Spleen (tissue), 11 donors: ENCODE measurements at regions not wholly inside any gene's neighbourhood (a gene's known extent, or its start where the extent isn't known, plus 50 kb on each side); places are given as distances from the start of the nearest gene placed in this dataset.

Experiments used
- DNase-seq: peaks from one replicate; pipeline ENCODE4 v3.0.0-alpha.2; 2020
- H3K27ac ChIP-seq, 8 donors: fragments of 200-600 bp; sonication (generic) in 7 of 8; 1 replicate in 4 of 8; 2 replicates in 4 of 8; pipeline versions ENCODE4 v1.5.0 to v1.8.0; 2016 to 2021; ENCODE audit warnings: inconsistent platforms in 4 of 8, mild to moderate bottlenecking in 4 of 8, moderate library complexity in 1 of 8
- H3K27me3 ChIP-seq, 7 donors: fragments of 200-600 bp; sonication (generic) in 6 of 7; replicated peaks in 1 of 7; 1 replicate in 4 of 7; 2 replicates in 3 of 7; pipeline versions ENCODE4 v1.5.0 to v1.8.0; 2016 to 2021; ENCODE audit warnings: inconsistent platforms in 3 of 7, mild to moderate bottlenecking in 1 of 7
- H3K36me3 ChIP-seq, 6 donors: fragments of 200-600 bp; sonication (generic) in 5 of 6; 1 replicate in 4 of 6; 2 replicates in 2 of 6; pipeline versions ENCODE4 v1.5.0 to v1.8.0; 2016 to 2021; ENCODE audit warnings: inconsistent platforms in 2 of 6
- H3K4me1 ChIP-seq, 6 donors: fragments of 200-600 bp; sonication (generic) in 5 of 6; 1 replicate in 3 of 6; 2 replicates in 3 of 6; pipeline versions ENCODE4 v1.5.0 to v1.8.0; 2016 to 2021; ENCODE audit warnings: inconsistent platforms in 3 of 6
- H3K4me3 ChIP-seq, 8 donors: fragments of 200-600 bp; sonication (generic) in 7 of 8; 1 replicate in 4 of 8; 2 replicates in 4 of 8; pipeline versions ENCODE4 v1.5.0 to v1.8.0; 2016 to 2021; ENCODE audit warnings: inconsistent platforms in 4 of 8, mild to moderate bottlenecking in 4 of 8, moderate library complexity in 2 of 8
- H3K9me3 ChIP-seq, 8 donors: fragments of 200-600 bp; sonication (generic) in 7 of 8; 1 replicate in 4 of 8; 2 replicates in 4 of 8; pipeline versions ENCODE4 v1.5.0 to v1.8.0; 2016 to 2021; ENCODE audit warnings: inconsistent platforms in 4 of 8
- CTCF ChIP-seq, 11 experiments: fragments of 200-600 bp in 7 of 11; fragments of 450-650 bp in 4 of 11; sonication (generic) in 4 of 11; IDR thresholded peaks in 8 of 11; conservative IDR thresholded peaks in 3 of 11; 1 replicate in 7 of 11; 2 replicates in 4 of 11; pipeline versions ENCODE4 v1.4.0 to v1.8.0; 2016 to 2021; ENCODE audit warnings: antibody characterized with exemption in 11 of 11, inconsistent platforms in 4 of 11, mild to moderate bottlenecking in 1 of 11
- POLR2A ChIP-seq, 3 donors: fragments of 450-650 bp; IDR thresholded peaks; one replicate each; pipeline ENCODE4 v1.5.1; 2017; ENCODE audit warnings: antibody characterized with exemption in 3 of 3, mild to moderate bottlenecking in 1 of 3
- POLR2AphosphoS5 ChIP-seq, 3 donors: sonication (generic); formaldehyde crosslinking; IDR thresholded peaks; one replicate each; pipeline ENCODE4 v1.5.1; 2017; ENCODE audit warnings: antibody characterized with exemption in 3 of 3
- WGBS, 5 donors: extraction: QIAGEN DNeasy Blood & Tissue Kit in 3 of 5; methylation state at CpG; one replicate each; pipeline versions ENCODE4 v1.1.5 to v1.1.7; 2013 to 2018; 5-methylcytosine and 5-hydroxymethylcytosine counted together
- intact Hi-C: fragments of 100-400 bp; cut with DNase I; formaldehyde crosslinking; loops from one replicate; pipeline ENCODE4 v1.15.0; 2023; ENCODE audit warnings: low total_unique reads
- donor health status: healthy with polysubstance abuse.
- donor health status: DM: no; HTN: no; CAD: no; lungs with moderate emphysema.
- donor health status: DM: no; HTN: no; CAD: no.
- donor health status: Bipolar disorder and iron deficiency.
- donor health status: healthy.
- donor health status: DM: no; HTN: no; CAD: no.
- donor health status: DM: yes; HTN: yes; CAD: no.

DNA sequence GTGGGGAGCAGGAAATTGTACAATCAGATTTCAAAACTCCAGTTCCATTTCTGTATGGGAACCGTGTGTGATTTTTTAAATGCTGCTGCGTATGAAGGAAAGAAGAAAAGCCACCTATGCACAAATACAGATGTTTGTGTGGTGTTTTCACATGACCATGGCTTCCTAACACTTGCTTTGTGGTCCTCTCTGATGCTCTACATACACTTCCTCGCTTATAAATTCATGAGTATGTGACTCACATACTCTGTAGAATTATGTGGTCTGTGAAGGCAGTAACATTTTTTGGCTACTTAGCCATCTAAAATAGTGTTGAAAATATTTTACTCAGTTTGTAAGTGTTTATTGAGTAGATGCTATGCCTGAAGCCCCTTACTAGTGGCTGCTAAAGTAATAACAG lies 119.8 kb upstream of the PDE10A start:
- 14 to 74% (median 40%) methylated on average over 3 of the region's 3 CpGs for WGBS, 5 donors
- no peak for TF ChIP-seq POLR2A (IDR thresholded peaks at IDR 0.05)
- Histone ChIP-seq H3K9me3 (no peaks in the 10 kb centered on the region), H3K4me1 (no peaks in the 10 kb centered on the region), H3K4me3 (no peak overlapping the region), H3K36me3 (no peaks in the 10 kb centered on the region), H3K27ac (no peak overlapping the region), H3K27me3 (peaks cover 0 to 1% (median 0%) of the 10 kb centered on the region in 7 donors)
- DNase-seq: no peak
- intact Hi-C loops: no loop called here

- 75 to 80% (median 77%) methylated on average over 8 of the region's 8 CpGs for WGBS, 5 donors
- no peak for TF ChIP-seq POLR2AphosphoS5 (IDR thresholded peaks at IDR 0.05)
- TF ChIP-seq CTCF (IDR thresholded peaks at IDR 0.05 in 8 of 11, conservative IDR thresholded peaks at IDR 0.05 in 3 of 11): no peak
- TF ChIP-seq POLR2A (IDR thresholded peaks at IDR 0.05): no peak
Measured at GRCh38 chr6:165782134-165782533, 119.1 kb upstream of the PDE10A start.

GRCh38 chr6:165777680-165778079 lies 114.6 kb upstream of the PDE10A start:
- 87 to 94% (median 88%) methylated on average over 3 of the region's 3 CpGs for WGBS, 5 donors
- DNase-seq: no peak
- H3K36me3 ChIP-seq: no peaks in the 10 kb centered on the region
- H3K27me3 ChIP-seq: peaks cover 0 to 36% (median 0%) of the 10 kb centered on the region in 7 donors
- H3K4me3 ChIP-seq: no peak overlapping the region
- peaks cover 0 to 10% (median 0%) of the 10 kb centered on the region in 6 donors for H3K4me1 ChIP-seq
- H3K27ac ChIP-seq: no peak overlapping the region
- intact Hi-C loops: no loop called here
- no peak for TF ChIP-seq POLR2A (IDR thresholded peaks at IDR 0.05)
- no peak for TF ChIP-seq POLR2AphosphoS5 (IDR thresholded peaks at IDR 0.05)
- no peak for TF ChIP-seq CTCF (IDR thresholded peaks at IDR 0.05 in 8 of 11, conservative IDR thresholded peaks at IDR 0.05 in 3 of 11)
- H3K9me3 ChIP-seq: no peaks in the 10 kb centered on the region

More at GRCh38 chr6:165782134-165782533, 119.1 kb upstream of the PDE10A start:
- Histone ChIP-seq H3K4me1 (no peaks in the 10 kb centered on the region), H3K27ac (no peak overlapping the region), H3K4me3 (no peak overlapping the region), H3K27me3 (peaks cover 0 to 8% (median 0%) of the 10 kb centered on the region in 7 donors), H3K36me3 (no peaks in the 10 kb centered on the region), H3K9me3 (no peaks in the 10 kb centered on the region)
- no peak for DNase-seq
- intact Hi-C loops: no loop called here

DNA sequence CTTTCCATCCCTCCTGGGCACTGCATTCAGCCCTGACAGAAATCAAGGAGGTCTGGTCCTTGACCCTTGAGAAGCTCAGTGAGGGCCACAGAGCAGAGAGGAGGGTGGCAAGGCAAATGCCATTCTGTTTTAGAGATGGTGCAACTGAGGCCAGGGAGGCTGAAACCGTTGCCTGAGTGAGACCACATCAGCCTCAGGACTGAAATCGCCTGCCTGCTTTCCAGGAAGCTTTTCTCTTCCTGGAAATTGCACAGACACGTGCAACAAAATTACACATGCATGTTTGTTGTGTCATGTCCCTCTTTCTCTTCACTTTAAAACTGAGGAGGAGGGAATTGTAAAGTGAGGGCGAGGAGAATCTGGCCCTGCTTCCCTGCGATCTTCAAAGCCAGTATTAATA lies 113.7 kb upstream of the PDE10A start:
- no peaks in the 10 kb centered on the region for H3K36me3 ChIP-seq
- no peaks in the 10 kb centered on the region for H3K9me3 ChIP-seq
- H3K27ac ChIP-seq: no peak overlapping the region
- 41 to 49% (median 45%) methylated on average over 5 of the region's 5 CpGs for WGBS, 5 donors
- TF ChIP-seq POLR2AphosphoS5 (IDR thresholded peaks at IDR 0.05) (no peak), POLR2A (IDR thresholded peaks at IDR 0.05) (no peak), CTCF (IDR thresholded peaks at IDR 0.05 in 8 of 11, conservative IDR thresholded peaks at IDR 0.05 in 3 of 11) (no peak)
- intact Hi-C loops: no loop called here
- peaks cover 0 to 36% (median 0%) of the 10 kb centered on the region in 7 donors for H3K27me3 ChIP-seq
- H3K4me1 ChIP-seq: peaks cover 0 to 10% (median 0%) of the 10 kb centered on the region in 6 donors
- no peak for DNase-seq
- H3K4me3 ChIP-seq: no peak overlapping the region

DNA sequence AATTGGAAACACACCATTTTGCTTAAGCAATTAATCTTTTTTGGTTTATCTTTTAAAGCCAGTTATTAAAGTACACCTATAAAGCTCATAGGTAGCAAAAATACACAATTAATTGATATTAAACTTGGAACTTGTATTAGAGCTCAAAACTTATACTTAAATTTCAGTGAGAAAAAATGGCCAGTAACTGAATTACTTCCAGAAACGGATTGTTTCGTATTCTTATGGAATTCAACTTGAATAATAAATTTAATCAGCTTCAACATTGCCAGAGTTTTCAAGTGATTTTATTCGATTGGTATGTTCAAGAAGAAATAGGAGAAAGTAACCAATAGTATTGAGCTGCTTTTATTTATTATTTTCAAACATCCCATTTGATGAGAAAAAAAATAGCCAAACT lies 112.7 kb upstream of the PDE10A start:
- Histone ChIP-seq H3K27ac (no peak overlapping the region), H3K9me3 (no peaks in the 10 kb centered on the region), H3K27me3 (peaks cover 0 to 38% (median 0%) of the 10 kb centered on the region in 7 donors), H3K4me3 (no peak overlapping the region), H3K4me1 (peaks cover 0 to 10% (median 0%) of the 10 kb centered on the region in 6 donors), H3K36me3 (no peaks in the 10 kb centered on the region)
- no peak for DNase-seq
- TF ChIP-seq CTCF (IDR thresholded peaks at IDR 0.05 in 8 of 11, conservative IDR thresholded peaks at IDR 0.05 in 3 of 11) (no peak), POLR2A (IDR thresholded peaks at IDR 0.05) (no peak), POLR2AphosphoS5 (IDR thresholded peaks at IDR 0.05) (no peak)
- WGBS, 5 donors: 52 to 69% (median 68%) methylated on average over 3 of the region's 3 CpGs
- intact Hi-C loops: no loop called here
